Lower lobe of right lung (tissue), 2 donors: ENCODE measurements at regions not wholly inside any gene's neighbourhood (a gene's known extent, or its start where the extent isn't known, plus 50 kb on each side); places are given as distances from the start of the nearest gene placed in this dataset.
"Not testable (repeated sequence)": the region's sequence is repeated elsewhere in the genome, so short reads cannot be mapped to it uniquely, and the experiment has no call there.

Source experiments
- ATAC-seq, 2 donors: fragments of 200-7000 bp; cut with Tn5 transposase; one replicate each; pipeline ENCODE4 v1.9.1; 2020 to 2022; ENCODE audit warnings: mild to moderate bottlenecking in 2 of 2, moderate library complexity in 2 of 2
- DNase-seq: peaks from one replicate; pipeline ENCODE4 v3.0.0-alpha.2; 2020
- H3K27ac ChIP-seq: fragments of 200-600 bp; one replicate; pipeline ENCODE4 v1.8.0; 2022
- H3K27me3 ChIP-seq: fragments of 200-600 bp; one replicate; pipeline ENCODE4 v1.8.0; 2022; ENCODE audit warnings: low read depth
- H3K36me3 ChIP-seq: fragments of 200-600 bp; one replicate; pipeline ENCODE4 v1.8.0; 2022; ENCODE audit warnings: mild to moderate bottlenecking
- H3K4me1 ChIP-seq: fragments of 200-600 bp; one replicate; pipeline ENCODE4 v1.8.0; 2022
- H3K4me3 ChIP-seq: fragments of 200-600 bp; one replicate; pipeline ENCODE4 v1.8.0; 2022; ENCODE audit warnings: mild to moderate bottlenecking
- H3K9me3 ChIP-seq: fragments of 200-600 bp; one replicate; pipeline ENCODE4 v1.8.0; 2022
- CTCF ChIP-seq: fragments of 200-600 bp; IDR thresholded peaks from one replicate; pipeline ENCODE4 v1.8.0; 2022; ENCODE audit warnings: antibody characterized with exemption, mild to moderate bottlenecking
- intact Hi-C: fragments of 100-400 bp; cut with DNase I; formaldehyde crosslinking; loops from one replicate; pipeline ENCODE4 v1.11.0; 2022
- donor health status: DM: no; HTN: yes; CAD: no; lungs with severe emphysema.

DNA sequence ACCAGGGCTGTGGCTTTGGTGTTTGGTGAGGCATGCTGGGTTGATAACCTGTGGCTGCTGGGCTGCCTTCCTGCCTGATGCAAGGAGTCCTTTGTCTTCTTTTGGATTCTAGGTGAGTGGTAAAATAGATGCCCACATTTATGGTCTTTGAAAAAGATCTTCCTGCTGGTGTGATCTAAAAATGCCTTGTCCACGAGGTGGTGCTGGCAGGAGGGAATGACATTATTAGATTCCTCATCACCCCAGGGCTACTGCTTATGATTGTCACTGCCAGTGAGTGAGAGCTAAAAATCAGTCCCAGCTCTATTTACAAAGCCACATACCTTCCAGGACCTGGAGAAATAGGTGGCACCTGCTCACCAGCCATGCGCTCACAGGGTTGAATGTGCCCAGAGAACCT, 355.5 kb upstream of the ROPN1 start:
- no peaks in the 10 kb centered on the region for H3K27me3 ChIP-seq
- H3K9me3 ChIP-seq = no peaks in the 10 kb centered on the region
- DNase-seq = no peak
- no peak overlapping the region for H3K27ac ChIP-seq
- no peaks in the 10 kb centered on the region for H3K4me1 ChIP-seq
- no peak for TF ChIP-seq CTCF
- H3K4me3 ChIP-seq = no peak overlapping the region
- intact Hi-C loops = no loop called here
- no peaks in the 10 kb centered on the region for H3K36me3 ChIP-seq
- ATAC-seq = no peak

DNA sequence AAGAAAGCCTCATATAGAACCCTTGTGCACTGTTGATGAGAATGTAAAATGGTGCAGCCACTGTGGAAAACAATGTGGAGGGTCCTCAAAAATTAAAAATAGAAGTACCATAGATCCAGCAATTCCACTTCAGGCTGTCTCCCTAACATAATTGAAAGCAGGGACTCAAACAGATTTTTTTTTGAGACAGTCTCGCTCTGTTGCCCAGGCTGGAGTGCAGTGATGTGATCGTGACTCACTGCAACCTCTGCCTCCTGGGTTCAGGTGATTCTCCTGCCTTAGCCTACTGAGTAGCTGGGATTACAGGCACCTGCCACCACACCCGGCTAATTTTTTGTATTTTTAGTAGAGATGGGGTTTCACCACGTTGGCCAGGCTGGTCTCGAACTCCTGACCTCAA, 356.6 kb upstream of the ROPN1 start:
- H3K27ac ChIP-seq, H3K36me3 ChIP-seq, H3K4me3 ChIP-seq, H3K9me3 ChIP-seq, intact Hi-C loops, H3K4me1 ChIP-seq, ATAC-seq, DNase-seq, H3K27me3 ChIP-seq: not testable (repeated sequence)

DNA sequence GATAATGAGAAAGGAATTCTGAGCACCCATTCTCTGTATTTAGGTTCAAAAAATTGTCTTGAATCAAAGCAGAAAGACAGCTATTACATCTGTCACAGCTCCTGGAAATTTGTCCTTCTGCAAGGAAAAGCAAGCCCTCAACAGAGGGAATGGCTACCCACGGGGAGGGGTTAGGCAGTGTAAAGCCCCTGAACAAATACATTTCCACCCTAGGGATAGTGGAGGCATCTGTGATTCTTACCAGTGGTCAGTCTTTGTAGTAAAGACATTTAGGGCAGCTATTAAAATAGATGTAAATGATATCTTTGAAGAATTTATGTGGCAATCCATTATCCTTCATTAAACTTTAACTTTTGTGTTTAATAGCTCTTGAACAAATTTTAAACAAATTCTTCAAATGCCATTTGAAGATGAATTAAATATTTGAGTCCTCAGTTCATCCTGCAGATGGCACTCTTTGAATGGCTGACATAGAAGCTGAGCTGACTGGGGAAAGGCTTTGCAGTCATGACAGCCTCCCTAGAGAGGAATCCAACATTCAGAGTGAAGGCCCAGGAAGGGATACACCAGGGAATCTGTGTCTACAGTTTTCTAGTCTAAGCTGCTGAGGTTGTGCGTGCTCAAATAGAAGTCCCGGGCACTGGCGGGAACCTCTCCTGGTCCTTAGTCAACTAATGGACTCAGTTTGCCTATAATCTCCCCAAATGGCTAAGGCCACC, 359.7 kb upstream of the ROPN1 start:
- Histone ChIP-seq H3K4me1 (no peaks in the 10 kb centered on the region), H3K27me3 (no peaks in the 10 kb centered on the region), H3K27ac (no peak overlapping the region), H3K9me3 (no peaks in the 10 kb centered on the region), H3K36me3 (no peaks in the 10 kb centered on the region), H3K4me3 (no peak overlapping the region)
- DNase-seq = no peak
- peak; percentile 82 to 89 for ATAC-seq
- TF ChIP-seq CTCF = peak; percentile 56
- intact Hi-C loops = no loop called here

DNA sequence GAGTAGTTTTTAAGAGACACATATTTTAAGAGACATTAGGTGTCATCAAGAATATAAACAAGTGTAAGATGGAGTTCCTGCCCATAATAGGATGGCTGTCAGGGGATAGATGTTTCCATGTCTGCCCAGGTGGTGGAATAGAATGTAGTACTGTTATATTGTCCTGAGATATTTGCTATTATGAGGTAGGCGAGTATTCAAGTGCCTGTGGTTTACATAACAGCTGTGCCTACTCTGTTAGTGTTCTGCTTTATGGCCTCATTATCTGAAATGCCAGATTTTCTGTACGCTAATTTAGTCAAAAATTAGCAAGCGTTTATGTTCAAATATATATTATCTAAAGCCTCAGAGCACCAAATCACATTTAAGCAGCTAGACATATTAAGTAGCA, 360.2 kb upstream of the ROPN1 start:
- peak; percentile 47 to 80 for ATAC-seq
- no peak overlapping the region for H3K4me3 ChIP-seq
- TF ChIP-seq CTCF = no peak
- intact Hi-C loops = no loop called here
- no peaks in the 10 kb centered on the region for H3K4me1 ChIP-seq
- no peaks in the 10 kb centered on the region for H3K36me3 ChIP-seq
- H3K27ac ChIP-seq = no peak overlapping the region
- no peaks in the 10 kb centered on the region for H3K27me3 ChIP-seq
- H3K9me3 ChIP-seq = no peaks in the 10 kb centered on the region
- DNase-seq = no peak

DNA sequence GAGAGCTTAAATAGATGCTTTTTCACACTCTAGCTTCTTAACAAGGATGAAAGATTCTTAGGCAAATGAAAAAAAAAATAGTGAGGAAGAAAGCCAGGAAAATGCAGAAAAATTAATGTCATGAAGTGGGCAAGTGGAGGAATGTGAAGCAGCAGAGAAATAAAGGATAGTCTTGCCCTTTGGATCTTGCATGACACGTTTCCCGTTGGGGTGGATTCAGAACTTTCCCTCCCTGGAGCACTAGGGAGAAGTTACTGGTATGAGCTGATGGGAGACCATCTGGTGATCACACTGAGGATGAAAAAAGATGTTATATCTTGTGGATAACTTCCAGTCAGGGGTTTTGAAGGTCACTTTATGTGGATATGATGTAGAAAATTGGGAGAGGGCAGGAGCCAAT, 361.8 kb upstream of the ROPN1 start:
- no peak for ATAC-seq
- intact Hi-C loops = no loop called here

More for the DNA sequence above, 361.8 kb upstream of the ROPN1 start:
- H3K9me3 ChIP-seq = no peaks in the 10 kb centered on the region
- H3K4me1 ChIP-seq = no peaks in the 10 kb centered on the region
- H3K27me3 ChIP-seq = no peaks in the 10 kb centered on the region
- H3K27ac ChIP-seq = no peak overlapping the region
- no peak for DNase-seq
- no peaks in the 10 kb centered on the region for H3K36me3 ChIP-seq
- no peak overlapping the region for H3K4me3 ChIP-seq
- no peak for TF ChIP-seq CTCF
